ENCODE measurements at regions not wholly inside any gene's neighbourhood (a gene's known extent, or its start where the extent isn't known, plus 50 kb on each side); places are given as distances from the start of the nearest gene placed in this dataset.
"Not testable (repeated sequence)": the region's sequence is repeated elsewhere in the genome, so short reads cannot be mapped to it uniquely, and the experiment has no call there.

- no peak for DNase-seq
These were observed 1154.4 kb downstream of the RAPGEF2 start for GRCh38 chr4:160257318-160257717.

- no peak for DNase-seq
These were observed 1162.1 kb downstream of the RAPGEF2 start for GRCh38 chr4:160265014-160265413.

- DNase-seq, result no peak
These were observed 1163.0 kb downstream of the RAPGEF2 start for GRCh38 chr4:160265836-160266235.

- no peak for DNase-seq
These were observed 1174.0 kb downstream of the RAPGEF2 start for GRCh38 chr4:160276785-160277325.

- DNase-seq, result no peak
These were observed 1180.2 kb downstream of the RAPGEF2 start for GRCh38 chr4:160283081-160283480.

- DNase-seq, result no peak
These were observed 1181.6 kb downstream of the RAPGEF2 start for GRCh38 chr4:160284516-160284915.

- no peak for DNase-seq
These were observed 1183.2 kb downstream of the RAPGEF2 start for GRCh38 chr4:160286051-160286450.

- DNase-seq, result no peak
These were observed 1193.6 kb downstream of the RAPGEF2 start for GRCh38 chr4:160296476-160296875.

- no peak for DNase-seq
These were observed 1196.3 kb downstream of the RAPGEF2 start for GRCh38 chr4:160299177-160299576.

GRCh38 chr4:160299608-160300007 lies 1196.7 kb downstream of the RAPGEF2 start:
- DNase-seq, result peak; percentile 3

GRCh38 chr4:160316036-160316435 lies 1213.2 kb downstream of the RAPGEF2 start:
- DNase-seq, result no peak

GRCh38 chr4:160318567-160319220 lies 1215.8 kb downstream of the RAPGEF2 start:
- DNase-seq, result no peak

GRCh38 chr4:160319221-160319867 lies 1216.5 kb downstream of the RAPGEF2 start:
- no peak for DNase-seq

GRCh38 chr4:160319868-160320260 lies 1217.0 kb downstream of the RAPGEF2 start:
- DNase-seq, result no peak

GRCh38 chr4:160326110-160326509 lies 1223.2 kb downstream of the RAPGEF2 start:
- DNase-seq, result no peak

GRCh38 chr4:160347197-160347596 lies 1244.3 kb downstream of the RAPGEF2 start:
- no peak for DNase-seq

GRCh38 chr4:160350944-160351343 lies 1248.1 kb downstream of the RAPGEF2 start:
- DNase-seq, result no peak

GRCh38 chr4:160352637-160353036 lies 1249.8 kb downstream of the RAPGEF2 start:
- no peak for DNase-seq

- DNase-seq, result no peak
These were observed 1250.7 kb downstream of the RAPGEF2 start for GRCh38 chr4:160353548-160353947.

- no peak for DNase-seq
These were observed 1259.6 kb downstream of the RAPGEF2 start for GRCh38 chr4:160362478-160362877.

- DNase-seq, result no peak
These were observed 1261.3 kb downstream of the RAPGEF2 start for GRCh38 chr4:160364217-160364616.

- DNase-seq, result not testable (repeated sequence)
These were observed 1261.8 kb downstream of the RAPGEF2 start for GRCh38 chr4:160364665-160365064.

GRCh38 chr4:160365383-160365782 lies 1262.5 kb downstream of the RAPGEF2 start:
- DNase-seq, result not testable (repeated sequence)

GRCh38 chr4:160370046-160370445 lies 1267.2 kb downstream of the RAPGEF2 start:
- no peak for DNase-seq

Measured in hematopoietic multipotent progenitor cell treated with erythropoietin and hydrocortisone succinate and interleukin-3 and kit ligand, for 4 days (in vitro differentiated cells).